ENCODE measurements at regions not wholly inside any gene's neighbourhood (a gene's known extent, or its start where the extent isn't known, plus 50 kb on each side); places are given as distances from the start of the nearest gene placed in this dataset.

GRCh38 chr18:24649571-24649970 is 189.1 kb downstream of the HRH4 start:
- no peak for TF ChIP-seq CTCF (IDR thresholded peaks at IDR 0.05)
- TF ChIP-seq POLR2A (IDR thresholded peaks at IDR 0.05): no peak

All from adrenal gland (tissue), 5 donors.